Activated naive CD4-positive, alpha-beta T cell treated with anti-CD3 and anti-CD28 coated beads for 36 hours (primary cell): ENCODE measurements at regions not wholly inside any gene's neighbourhood (a gene's known extent, or its start where the extent isn't known, plus 50 kb on each side); places are given as distances from the start of the nearest gene placed in this dataset.

Experiments
- CTCF ChIA-PET: fragments of 350-600 bp; sonication (Branson Sonifier 250); formaldehyde crosslinking; loops from one replicate; lab custom pipeline; 2021; ENCODE audit warnings: antibody characterized with exemption; lab: Charles Lee
- DNase-seq: peaks from one replicate; pipeline ENCODE4 v3.0.0-alpha.2; 2020
- H3K27ac Mint-ChIP-seq: one replicate; pipeline ENCODE4 v1.8.0; 2021; ENCODE audit warnings: mild to moderate bottlenecking, mixed read lengths
- H3K27me3 Mint-ChIP-seq: one replicate; pipeline ENCODE4 v1.8.0; 2021; ENCODE audit warnings: low read depth, mixed read lengths
- H3K36me3 Mint-ChIP-seq: one replicate; pipeline ENCODE4 v1.8.0; 2021; ENCODE audit warnings: low read depth, mixed read lengths
- H3K4me1 Mint-ChIP-seq: one replicate; pipeline ENCODE4 v1.8.0; 2021; ENCODE audit warnings: low read depth, mixed read lengths
- H3K4me3 Mint-ChIP-seq: one replicate; pipeline ENCODE4 v1.8.0; 2021; ENCODE audit warnings: mild to moderate bottlenecking, moderate library complexity, mixed read lengths
- H3K9me3 Mint-ChIP-seq: one replicate; pipeline ENCODE4 v1.8.0; 2021; ENCODE audit warnings: mixed read lengths
- intact Hi-C: fragments of 100-400 bp; cut with micrococcal nuclease; formaldehyde crosslinking; loops from one replicate; pipeline ENCODE4 v1.15.1; 2023

DNA sequence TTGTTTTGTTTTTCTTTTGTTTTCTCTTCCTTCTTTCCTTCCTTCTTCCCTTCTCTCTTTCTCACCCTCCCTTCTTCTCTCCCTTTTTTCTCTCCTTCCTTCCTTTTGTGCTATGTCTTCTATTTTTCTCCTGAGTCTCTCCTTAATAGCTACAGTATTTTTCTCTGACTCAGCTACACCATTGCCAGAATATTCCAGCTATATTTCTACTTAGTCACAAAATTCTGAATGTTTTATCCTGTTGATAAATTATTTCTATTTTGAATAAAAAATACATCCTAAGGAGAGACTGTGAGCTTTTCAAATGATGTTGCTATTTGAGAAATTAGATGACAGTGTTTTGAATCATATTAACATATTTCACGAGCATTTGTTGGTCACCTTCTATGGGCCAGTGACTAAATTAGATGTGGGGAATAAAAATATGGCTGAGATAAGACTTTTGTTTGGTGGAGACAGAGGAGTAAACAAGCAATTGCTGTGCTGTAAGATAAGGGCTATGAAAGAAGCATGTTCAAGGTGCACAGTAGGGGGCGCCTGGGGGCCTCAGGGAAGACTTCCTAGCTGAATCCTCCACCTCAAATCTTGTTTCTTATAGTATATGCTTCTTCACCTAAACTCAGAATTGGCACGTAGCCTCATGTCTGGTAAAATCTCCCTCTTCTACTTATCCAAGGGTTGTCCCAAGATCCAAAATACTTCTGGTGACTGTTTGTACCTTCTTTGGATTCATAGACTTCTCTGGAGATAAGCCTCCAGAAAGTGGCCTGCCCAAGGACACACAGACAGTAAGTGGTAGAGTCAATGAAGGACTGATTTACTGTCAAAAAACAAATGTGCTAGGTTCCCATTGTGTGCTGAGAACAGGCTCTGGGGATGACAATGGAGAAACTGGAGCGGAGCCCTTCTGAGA is 115.5 kb upstream of the CREB5 start:
- peaks cover 25% of the 10 kb centered on the region for H3K27me3 Mint-ChIP-seq
- no peak overlapping the region for H3K4me3 Mint-ChIP-seq
- H3K27ac Mint-ChIP-seq: no peak overlapping the region
- H3K9me3 Mint-ChIP-seq: no peaks in the 10 kb centered on the region
- CTCF ChIA-PET: interaction anchor here (0.5 to 2.2 kb wide), 21 partner anchors 9 to 176 kb away, joined by 3 to 11 read pairs (median 4); no protein-coding TSS in a partner anchor
- peaks cover 18% of the 10 kb centered on the region for H3K4me1 Mint-ChIP-seq
- intact Hi-C loops: loop anchor here (1.0 to 5.0 kb wide), 4 partner anchors 67 to 557 kb away; no protein-coding TSS in a partner anchor
- DNase-seq: peak; percentile 75
- H3K36me3 Mint-ChIP-seq: no peaks in the 10 kb centered on the region

DNA sequence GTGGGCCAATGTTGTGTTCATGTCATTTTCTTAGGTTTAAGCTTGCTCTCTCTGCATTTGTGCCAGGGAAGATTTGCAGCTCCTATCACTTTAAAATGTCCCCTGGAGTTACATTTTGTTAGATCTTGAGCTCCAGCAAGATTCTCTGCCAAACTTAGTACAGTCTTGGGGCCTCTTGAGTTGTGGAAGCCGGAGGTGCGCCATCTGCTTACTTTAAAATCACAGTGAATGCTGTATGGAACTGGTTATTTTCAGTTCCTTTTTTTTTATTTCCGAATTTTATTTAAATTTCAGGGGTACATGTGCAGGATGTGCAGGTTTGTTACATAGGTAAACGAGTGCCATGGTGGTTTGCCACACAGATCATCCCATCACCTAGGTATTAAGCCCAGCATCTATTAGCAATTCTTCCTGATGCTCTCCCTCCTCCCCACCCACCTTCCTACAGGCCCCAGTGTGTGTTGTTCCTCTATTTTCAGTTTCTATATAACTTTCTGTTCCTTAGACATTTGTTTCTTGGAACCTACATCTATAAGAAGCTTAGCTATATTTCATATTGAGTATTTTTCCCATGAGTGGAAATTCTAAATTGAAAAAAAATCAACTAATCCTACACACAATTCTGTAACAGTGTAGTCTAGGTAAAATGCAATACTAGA is 114.4 kb upstream of the CREB5 start:
- no peak overlapping the region for H3K27ac Mint-ChIP-seq
- no peaks in the 10 kb centered on the region for H3K9me3 Mint-ChIP-seq
- H3K4me3 Mint-ChIP-seq: no peak overlapping the region
- DNase-seq: no peak
- intact Hi-C loops: loop anchor here (1.0 to 5.0 kb wide), 5 partner anchors 66 to 556 kb away; no protein-coding TSS in a partner anchor
- CTCF ChIA-PET: interaction anchor here (0.6 to 2.2 kb wide), 11 partner anchors 8 to 365 kb away, joined by 3 to 11 read pairs (median 4); no protein-coding TSS in a partner anchor
- peaks cover 23% of the 10 kb centered on the region for H3K27me3 Mint-ChIP-seq
- peaks cover 7% of the 10 kb centered on the region for H3K4me1 Mint-ChIP-seq
- H3K36me3 Mint-ChIP-seq: no peaks in the 10 kb centered on the region

DNA sequence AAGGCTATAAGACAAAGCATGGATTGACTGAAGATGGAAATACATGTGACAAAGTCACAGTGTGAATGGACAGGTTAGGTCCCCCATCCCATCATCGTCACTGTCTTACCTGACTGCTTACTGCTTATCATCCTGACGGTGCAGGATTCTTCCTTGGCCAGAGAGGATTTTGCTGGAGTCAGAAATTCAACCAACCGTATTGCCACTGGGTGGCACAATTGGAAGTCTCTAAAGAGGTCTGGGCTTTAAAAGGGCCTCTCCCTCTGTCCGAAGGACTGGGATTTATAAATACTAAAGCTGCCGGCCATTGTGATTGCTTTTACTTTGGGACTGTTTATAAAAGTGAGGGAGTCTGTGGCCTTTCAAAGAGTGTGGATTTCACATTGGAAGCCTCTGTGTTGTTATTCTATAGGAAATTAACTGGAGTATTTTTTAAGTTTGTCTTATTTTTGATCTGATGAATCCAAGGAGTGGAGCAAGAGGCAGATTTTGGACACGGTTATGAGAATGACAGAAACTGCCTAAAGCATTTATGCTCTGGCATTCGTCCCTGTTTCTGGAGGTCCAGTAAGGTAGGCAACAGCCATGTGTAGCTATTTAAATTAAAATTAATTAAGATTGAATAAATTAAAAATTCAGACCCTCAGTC is 113.3 kb upstream of the CREB5 start:
- intact Hi-C loops: loop anchor here (2.0 to 5.0 kb wide), 2 partner anchors 328 to 388 kb away; no protein-coding TSS in a partner anchor
- CTCF ChIA-PET: interaction anchor here (0.8 to 1.8 kb wide), 5 partner anchors 10 to 70 kb away, joined by 3 to 8 read pairs (median 4); no protein-coding TSS in a partner anchor

DNA sequence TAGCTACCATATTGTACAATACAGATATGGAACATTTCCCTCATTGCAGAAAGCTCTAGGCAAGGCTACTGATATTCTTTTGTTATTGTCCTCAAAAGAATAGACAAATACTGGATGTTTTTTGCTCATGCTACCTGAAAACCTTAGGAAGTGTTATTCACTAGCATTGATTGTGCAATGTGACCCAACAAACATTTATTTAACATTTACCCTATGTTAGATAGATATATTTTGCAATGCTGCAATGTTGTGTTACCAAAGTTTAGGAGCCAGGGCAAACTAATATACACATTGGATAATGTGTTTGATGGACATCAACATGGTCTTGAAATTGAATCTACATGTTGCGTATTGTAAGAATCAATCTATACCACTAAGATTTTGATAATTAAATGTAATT is 112.8 kb upstream of the CREB5 start:
- Mint-ChIP-seq H3K4me1 (no peaks in the 10 kb centered on the region), H3K36me3 (no peaks in the 10 kb centered on the region), H3K27ac (no peak overlapping the region), H3K27me3 (peaks cover 18% of the 10 kb centered on the region), H3K4me3 (no peak overlapping the region), H3K9me3 (no peaks in the 10 kb centered on the region)
- DNase-seq: no peak
- intact Hi-C loops: loop anchor here (2.0 to 5.0 kb wide), 2 partner anchors 327 to 388 kb away; no protein-coding TSS in a partner anchor
- CTCF ChIA-PET: interaction anchor here (0.8 to 1.8 kb wide), 4 partner anchors 9 to 65 kb away, joined by 3 to 8 read pairs (median 5); no protein-coding TSS in a partner anchor

More for the DNA sequence above, 113.3 kb upstream of the CREB5 start:
- Mint-ChIP-seq H3K27ac (no peak overlapping the region), H3K36me3 (no peaks in the 10 kb centered on the region), H3K4me3 (no peak overlapping the region), H3K9me3 (no peaks in the 10 kb centered on the region), H3K27me3 (peaks cover 22% of the 10 kb centered on the region), H3K4me1 (no peaks in the 10 kb centered on the region)
- peak; percentile 15 for DNase-seq

DNA sequence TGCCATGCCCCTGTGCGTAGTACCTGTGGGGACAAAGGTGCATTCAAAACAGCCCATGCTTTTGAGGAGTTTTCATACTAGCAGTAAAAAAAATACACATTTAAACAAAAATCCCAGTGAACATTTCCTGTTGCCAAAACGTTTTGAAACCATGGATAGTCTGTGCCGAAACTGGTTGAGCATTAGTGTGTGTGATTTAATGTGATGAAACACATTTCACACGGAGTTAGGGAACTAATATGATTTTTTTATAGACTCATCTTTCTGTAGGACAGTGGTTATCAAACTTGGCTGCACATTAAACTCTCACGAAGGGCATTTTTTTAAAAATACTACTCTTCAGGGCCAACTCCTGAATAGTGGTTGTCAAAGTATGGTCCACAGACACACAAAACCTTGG is 111.8 kb upstream of the CREB5 start:
- no peak for DNase-seq
- Mint-ChIP-seq H3K27ac (no peak overlapping the region), H3K27me3 (peaks cover 15% of the 10 kb centered on the region), H3K4me3 (no peak overlapping the region), H3K36me3 (no peaks in the 10 kb centered on the region), H3K4me1 (no peaks in the 10 kb centered on the region), H3K9me3 (no peaks in the 10 kb centered on the region)
- intact Hi-C loops: no loop called here
- CTCF ChIA-PET: interaction anchor here (1.8 kb wide), 1 partner anchor 62 kb away, joined by 7 read pairs; no protein-coding TSS in a partner anchor

DNA sequence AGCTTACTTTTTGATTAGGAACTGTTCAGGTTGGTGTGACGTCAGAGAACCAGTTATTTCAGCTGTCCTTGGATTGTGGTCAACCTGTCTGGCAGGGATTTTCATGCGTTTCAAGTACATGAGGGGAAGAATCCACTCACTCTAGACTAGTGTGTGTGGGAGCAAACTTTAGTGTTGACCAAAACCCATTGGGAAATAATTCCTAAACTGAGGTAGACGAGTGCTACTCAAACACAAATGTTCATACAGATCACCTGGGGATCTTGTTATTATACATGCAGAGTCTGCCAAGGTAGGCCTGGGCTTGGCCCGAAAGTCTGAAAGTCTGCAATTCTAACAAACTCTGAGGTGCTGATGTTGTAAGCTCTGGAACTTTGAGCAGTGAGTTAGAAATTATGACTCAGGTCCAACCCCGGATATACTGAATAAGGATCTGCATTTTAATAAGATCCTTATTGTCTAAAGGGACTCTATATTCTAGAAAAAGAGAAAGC is 111.1 kb upstream of the CREB5 start:
- Mint-ChIP-seq H3K4me1 (no peaks in the 10 kb centered on the region), H3K4me3 (no peak overlapping the region), H3K27me3 (peaks cover 10% of the 10 kb centered on the region), H3K36me3 (no peaks in the 10 kb centered on the region), H3K27ac (no peak overlapping the region), H3K9me3 (no peaks in the 10 kb centered on the region)
- no peak for DNase-seq
- intact Hi-C loops: no loop called here
- CTCF ChIA-PET: interaction anchor here (0.7 kb wide), 1 partner anchor 336 kb away, joined by 3 read pairs; no protein-coding TSS in a partner anchor

DNA sequence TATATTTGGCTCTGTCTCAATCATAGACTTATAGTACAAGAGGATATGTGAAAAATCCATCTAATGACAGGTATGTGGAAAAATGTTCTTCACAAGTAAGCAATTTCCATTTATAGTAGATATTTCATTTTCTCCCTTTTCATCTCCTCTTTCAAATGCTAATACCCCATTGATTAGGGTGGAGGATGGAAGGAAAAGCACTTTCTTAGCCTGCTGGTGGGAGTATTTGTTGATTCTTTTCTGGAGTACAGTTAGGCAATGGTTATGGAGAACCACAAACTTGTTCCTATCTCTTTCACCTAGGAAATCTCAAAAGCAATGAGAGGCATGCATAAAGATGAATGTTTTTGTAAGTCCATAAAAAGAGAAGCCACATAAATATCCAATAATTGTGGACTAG is 108.0 kb upstream of the CREB5 start:
- Mint-ChIP-seq H3K36me3 (no peaks in the 10 kb centered on the region), H3K27ac (no peak overlapping the region), H3K4me1 (no peaks in the 10 kb centered on the region), H3K27me3 (peaks cover 5% of the 10 kb centered on the region), H3K9me3 (no peaks in the 10 kb centered on the region), H3K4me3 (no peak overlapping the region)
- DNase-seq: no peak
- intact Hi-C loops: no loop called here
- CTCF ChIA-PET: no interaction called here

DNA sequence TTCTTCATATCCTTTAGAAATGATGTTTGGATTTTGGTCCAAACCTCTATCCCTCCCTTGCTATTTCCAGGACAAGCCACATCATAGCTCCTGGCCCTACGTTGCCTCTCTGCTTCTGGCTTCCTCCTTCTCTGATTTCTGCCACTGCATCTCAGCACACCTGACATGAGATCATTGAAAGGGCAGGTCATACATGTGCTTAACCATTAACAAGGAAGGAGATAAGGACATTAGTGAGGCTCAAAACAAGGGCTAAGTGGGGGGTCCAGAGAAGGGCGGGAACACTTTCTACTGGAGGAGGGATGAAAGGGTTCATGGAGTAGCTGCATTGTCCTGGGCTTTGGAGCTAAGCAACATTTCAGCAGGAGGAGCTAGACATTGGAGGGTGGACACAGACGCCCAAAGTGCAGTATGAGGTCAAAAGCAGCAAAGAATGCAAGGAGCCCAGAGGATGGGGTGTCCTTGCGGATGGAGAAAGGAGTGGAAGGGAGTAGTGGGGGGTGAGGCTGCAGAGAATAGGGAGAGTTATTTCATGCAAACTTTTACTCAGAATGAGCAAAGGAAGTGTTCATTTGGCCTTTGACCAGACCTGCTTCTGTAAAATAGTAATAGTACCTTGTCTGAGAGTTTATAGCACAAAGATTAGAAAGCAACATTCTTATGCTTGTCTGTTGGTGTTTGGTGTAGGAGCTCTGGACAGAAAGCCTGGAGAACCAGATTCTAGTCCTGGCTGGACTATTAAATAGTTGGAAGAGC is 102.4 kb upstream of the CREB5 start:
- Mint-ChIP-seq H3K4me1 (no peaks in the 10 kb centered on the region), H3K27ac (no peak overlapping the region), H3K9me3 (no peaks in the 10 kb centered on the region), H3K27me3 (peaks cover 38% of the 10 kb centered on the region), H3K36me3 (no peaks in the 10 kb centered on the region), H3K4me3 (no peak overlapping the region)
- intact Hi-C loops: no loop called here
- CTCF ChIA-PET: interaction anchor here (1.2 kb wide), 1 partner anchor 10 kb away, joined by 3 read pairs; no protein-coding TSS in a partner anchor
- DNase-seq: no peak

DNA sequence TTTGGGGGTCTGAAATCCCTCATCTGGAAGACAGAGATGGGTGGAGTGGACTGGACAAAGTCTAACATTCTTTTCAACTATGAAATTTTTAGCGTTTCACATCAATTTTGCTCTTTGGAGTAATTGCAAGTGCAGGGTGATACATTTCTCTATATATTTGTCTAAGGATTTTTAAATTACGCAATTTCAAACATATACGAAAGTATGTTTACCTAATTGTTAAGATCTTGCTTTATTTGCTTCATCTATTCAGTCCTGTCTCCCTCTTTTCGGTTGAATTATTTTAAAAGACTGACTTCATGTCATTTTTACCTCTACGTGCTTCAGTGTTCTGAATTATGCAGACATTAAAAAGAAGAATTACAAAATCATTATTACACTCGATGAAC is 101.9 kb upstream of the CREB5 start:
- H3K9me3 Mint-ChIP-seq: no peaks in the 10 kb centered on the region
- intact Hi-C loops: no loop called here
- H3K4me1 Mint-ChIP-seq: peaks cover under 1% of the 10 kb centered on the region
- H3K27me3 Mint-ChIP-seq: peaks cover 41% of the 10 kb centered on the region
- CTCF ChIA-PET: no interaction called here
- H3K27ac Mint-ChIP-seq: no peak overlapping the region
- H3K36me3 Mint-ChIP-seq: no peaks in the 10 kb centered on the region
- DNase-seq: no peak
- no peak overlapping the region for H3K4me3 Mint-ChIP-seq

DNA sequence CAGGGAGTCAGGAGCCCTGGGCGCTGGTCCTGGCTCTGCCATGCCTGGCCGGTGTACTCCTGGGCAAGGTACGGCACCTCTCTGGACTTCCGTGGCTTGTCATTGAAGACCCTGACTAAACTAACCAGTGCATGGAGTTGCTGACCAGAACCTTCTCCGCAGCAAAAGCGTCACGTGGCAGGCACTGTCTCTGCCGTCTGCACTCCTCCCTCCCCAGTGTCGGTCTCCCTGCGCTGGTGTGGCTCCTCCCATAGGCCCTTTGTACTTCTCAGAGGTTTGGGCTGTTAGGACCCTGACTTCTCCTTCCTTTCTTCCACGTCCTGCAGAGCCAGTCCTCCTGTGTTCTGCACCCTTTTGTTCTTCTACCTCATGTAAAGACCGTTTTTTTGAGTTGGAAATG is 100.6 kb upstream of the CREB5 start:
- no peak for DNase-seq
- intact Hi-C loops: no loop called here
- CTCF ChIA-PET: no interaction called here
- Mint-ChIP-seq H3K4me1 (peaks cover 3% of the 10 kb centered on the region), H3K27ac (no peak overlapping the region), H3K36me3 (no peaks in the 10 kb centered on the region), H3K4me3 (no peak overlapping the region), H3K27me3 (peaks cover 49% of the 10 kb centered on the region), H3K9me3 (no peaks in the 10 kb centered on the region)

DNA sequence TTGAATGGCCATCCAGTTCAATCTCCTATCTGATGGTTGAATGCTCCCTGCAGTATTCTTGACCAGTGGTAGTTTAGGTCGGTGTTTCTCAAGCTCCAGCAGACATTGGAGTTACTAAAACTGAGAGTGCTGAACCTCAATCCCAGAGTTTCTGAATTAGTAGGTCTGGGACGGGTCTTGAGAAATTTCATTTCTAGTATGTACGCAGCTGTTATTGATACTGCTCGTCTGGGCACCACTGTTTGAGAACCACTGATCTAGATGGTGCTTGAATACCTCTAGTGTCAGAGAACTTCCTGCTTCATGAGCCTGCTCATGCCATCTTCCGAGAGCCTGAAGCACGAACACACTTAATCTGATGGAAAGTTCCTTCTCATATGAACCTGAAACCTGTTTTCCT is 99.4 kb upstream of the CREB5 start:
- no peak for DNase-seq
- intact Hi-C loops: no loop called here
- Mint-ChIP-seq H3K4me3 (no peak overlapping the region), H3K27ac (no peak overlapping the region), H3K4me1 (peaks cover 3% of the 10 kb centered on the region), H3K9me3 (no peaks in the 10 kb centered on the region), H3K27me3 (peaks cover 51% of the 10 kb centered on the region), H3K36me3 (no peaks in the 10 kb centered on the region)
- CTCF ChIA-PET: no interaction called here
